NCI-H2227 (cell line): ENCODE measurements at regions not wholly inside any gene's neighbourhood (a gene's known extent, or its start where the extent isn't known, plus 50 kb on each side); places are given as distances from the start of the nearest gene placed in this dataset.
"Not testable (repeated sequence)": the region's sequence is repeated elsewhere in the genome, so short reads cannot be mapped to it uniquely, and the experiment has no call there.

Experiments used
- DNase-seq: peaks from one replicate; lab custom pipeline; 2025; ENCODE audit not compliant: unreplicated experiment; lab: John Stamatoyannopoulos, UW

GRCh38 chr1:14424325-14425002 is 174.0 kb upstream of the KAZN start:
- DNase-seq, result no peak

- no peak for DNase-seq
These were observed 171.6 kb upstream of the KAZN start for GRCh38 chr1:14426854-14427253.

GRCh38 chr1:14429577-14429976 is 168.9 kb upstream of the KAZN start:
- DNase-seq, result no peak

- not testable (repeated sequence) for DNase-seq
These were observed 165.8 kb upstream of the KAZN start for GRCh38 chr1:14432728-14433127.

GRCh38 chr1:14435368-14436023 is 163.0 kb upstream of the KAZN start:
- no peak for DNase-seq

- DNase-seq, result peak; percentile 32
These were observed 161.0 kb upstream of the KAZN start for GRCh38 chr1:14437417-14437918.

GRCh38 chr1:14438127-14438769 is 160.2 kb upstream of the KAZN start:
- DNase-seq, result no peak

GRCh38 chr1:14439015-14439414 is 159.5 kb upstream of the KAZN start:
- no peak for DNase-seq

- DNase-seq, result no peak
These were observed 158.3 kb upstream of the KAZN start for GRCh38 chr1:14440166-14440565.

- DNase-seq, result no peak
These were observed 157.8 kb upstream of the KAZN start for GRCh38 chr1:14440731-14441130.

- no peak for DNase-seq
These were observed 157.2 kb upstream of the KAZN start for GRCh38 chr1:14441302-14441741.

- no peak for DNase-seq
These were observed 155.8 kb upstream of the KAZN start for GRCh38 chr1:14442669-14443068.

- no peak for DNase-seq
These were observed 155.2 kb upstream of the KAZN start for GRCh38 chr1:14443164-14443787.

- no peak for DNase-seq
These were observed 147.3 kb upstream of the KAZN start for GRCh38 chr1:14451217-14451616.

GRCh38 chr1:14452551-14452950 is 145.9 kb upstream of the KAZN start:
- DNase-seq, result no peak

GRCh38 chr1:14460173-14460572 is 138.3 kb upstream of the KAZN start:
- no peak for DNase-seq

GRCh38 chr1:14462851-14463250 is 135.6 kb upstream of the KAZN start:
- DNase-seq, result no peak

- no peak for DNase-seq
These were observed 132.5 kb upstream of the KAZN start for GRCh38 chr1:14466006-14466405.

GRCh38 chr1:14467112-14467511 is 131.4 kb upstream of the KAZN start:
- no peak for DNase-seq

- DNase-seq, result no peak
These were observed 129.7 kb upstream of the KAZN start for GRCh38 chr1:14468751-14469150.

GRCh38 chr1:14470802-14471201 is 127.7 kb upstream of the KAZN start:
- no peak for DNase-seq

- no peak for DNase-seq
These were observed 123.6 kb upstream of the KAZN start for GRCh38 chr1:14474856-14475255.
